Right lobe of liver (tissue), 6 donors: ENCODE measurements at regions not wholly inside any gene's neighbourhood (a gene's known extent, or its start where the extent isn't known, plus 50 kb on each side); places are given as distances from the start of the nearest gene placed in this dataset.
"Not testable (repeated sequence)": the region's sequence is repeated elsewhere in the genome, so short reads cannot be mapped to it uniquely, and the experiment has no call there.

Experiments
- ATAC-seq, 4 donors: fragments of 200-7000 bp; cut with Tn5 transposase; one replicate each; pipeline ENCODE4 v1.9.1; 2020; ENCODE audit warnings: mild to moderate bottlenecking in 4 of 4, moderate library complexity in 4 of 4
- DNase-seq, 3 donors: peaks; one replicate each; pipeline ENCODE4 v3.0.0-alpha.2; 2020
- H3K27ac ChIP-seq, 3 donors: fragments of 200-600 bp; one replicate each; pipeline ENCODE4 v1.8.0; 2022
- H3K27me3 ChIP-seq, 2 donors: fragments of 200-600 bp; one replicate each; pipeline ENCODE4 v1.8.0; 2022
- H3K36me3 ChIP-seq, 4 donors: fragments of 200-600 bp; sonication (generic) in 1 of 4; one replicate each; pipeline versions ENCODE4 v1.5.1 to v1.8.0; 2017 to 2022; ENCODE audit warnings: control low read depth in 1 of 4
- H3K4me1 ChIP-seq, 4 donors: fragments of 200-600 bp; sonication (generic) in 1 of 4; one replicate each; pipeline versions ENCODE4 v1.5.1 to v1.8.0; 2017 to 2022; ENCODE audit warnings: control low read depth in 1 of 4
- H3K4me3 ChIP-seq, 3 donors: fragments of 200-600 bp; one replicate each; pipeline ENCODE4 v1.8.0; 2022
- H3K9me3 ChIP-seq, 4 donors: fragments of 200-600 bp; sonication (generic) in 1 of 4; one replicate each; pipeline versions ENCODE4 v1.5.1 to v1.8.0; 2017 to 2022; ENCODE audit warnings: control low read depth in 1 of 4
- POLR2A ChIP-seq: fragments of 450-650 bp; IDR thresholded peaks from one replicate; pipeline ENCODE4 v1.6.1; 2017; ENCODE audit warnings: antibody characterized with exemption, mild to moderate bottlenecking
- WGBS: methylation state at CpG from one replicate; pipeline ENCODE4 v1.1.6; 2018; ENCODE audit warnings: low coverage, low lambda C conversion rate; ENCODE audit not compliant: insufficient coverage; ENCODE audit errors: missing lambda C conversion rate; 5-methylcytosine and 5-hydroxymethylcytosine counted together
- intact Hi-C, 2 donors: fragments of 100-400 bp; cut with DNase I; formaldehyde crosslinking; loops; one replicate each; pipeline versions ENCODE4 v1.11.2 to v1.14.1; 2022
- TF ChIP-seq, protein P1 (sequence below), 4 donors: fragments of 200-600 bp in 3 of 4; fragments of 450-650 bp in 1 of 4; IDR thresholded peaks; one replicate each; pipeline versions ENCODE4 v1.5.1 to v1.8.0; 2016 to 2022; ENCODE audit warnings: antibody characterized with exemption in 4 of 4, mild to moderate bottlenecking in 2 of 4
- donor health status: DM: no; HTN: yes; CAD: no.
- donor health status: DM: no; HTN: no; CAD: no.
- donor health status: DM: no; HTN: no; CAD: no.
- donor health status: DM: no; HTN: yes; CAD: no.
- donor health status: DM: no; HTN: yes; CAD: no.

- Histone ChIP-seq H3K27ac (no peak overlapping the region), H3K36me3 (no peaks in the 10 kb centered on the region), H3K27me3 (no peaks in the 10 kb centered on the region), H3K4me3 (no peak overlapping the region), H3K4me1 (no peaks in the 10 kb centered on the region), H3K9me3 (no peaks in the 10 kb centered on the region)
- intact Hi-C loops = no loop called here
- 95% methylated on average over 1 of the region's 1 CpG for WGBS
- TF ChIP-seq, protein P1, sequence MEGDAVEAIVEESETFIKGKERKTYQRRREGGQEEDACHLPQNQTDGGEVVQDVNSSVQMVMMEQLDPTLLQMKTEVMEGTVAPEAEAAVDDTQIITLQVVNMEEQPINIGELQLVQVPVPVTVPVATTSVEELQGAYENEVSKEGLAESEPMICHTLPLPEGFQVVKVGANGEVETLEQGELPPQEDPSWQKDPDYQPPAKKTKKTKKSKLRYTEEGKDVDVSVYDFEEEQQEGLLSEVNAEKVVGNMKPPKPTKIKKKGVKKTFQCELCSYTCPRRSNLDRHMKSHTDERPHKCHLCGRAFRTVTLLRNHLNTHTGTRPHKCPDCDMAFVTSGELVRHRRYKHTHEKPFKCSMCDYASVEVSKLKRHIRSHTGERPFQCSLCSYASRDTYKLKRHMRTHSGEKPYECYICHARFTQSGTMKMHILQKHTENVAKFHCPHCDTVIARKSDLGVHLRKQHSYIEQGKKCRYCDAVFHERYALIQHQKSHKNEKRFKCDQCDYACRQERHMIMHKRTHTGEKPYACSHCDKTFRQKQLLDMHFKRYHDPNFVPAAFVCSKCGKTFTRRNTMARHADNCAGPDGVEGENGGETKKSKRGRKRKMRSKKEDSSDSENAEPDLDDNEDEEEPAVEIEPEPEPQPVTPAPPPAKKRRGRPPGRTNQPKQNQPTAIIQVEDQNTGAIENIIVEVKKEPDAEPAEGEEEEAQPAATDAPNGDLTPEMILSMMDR (IDR thresholded peaks at IDR 0.05) = no peak
- TF ChIP-seq POLR2A = no peak
- DNase-seq (no peak), ATAC-seq (no peak)
These were observed 371.6 kb upstream of the LRP1B start for GRCh38 chr2:142502402-142502801.

DNA sequence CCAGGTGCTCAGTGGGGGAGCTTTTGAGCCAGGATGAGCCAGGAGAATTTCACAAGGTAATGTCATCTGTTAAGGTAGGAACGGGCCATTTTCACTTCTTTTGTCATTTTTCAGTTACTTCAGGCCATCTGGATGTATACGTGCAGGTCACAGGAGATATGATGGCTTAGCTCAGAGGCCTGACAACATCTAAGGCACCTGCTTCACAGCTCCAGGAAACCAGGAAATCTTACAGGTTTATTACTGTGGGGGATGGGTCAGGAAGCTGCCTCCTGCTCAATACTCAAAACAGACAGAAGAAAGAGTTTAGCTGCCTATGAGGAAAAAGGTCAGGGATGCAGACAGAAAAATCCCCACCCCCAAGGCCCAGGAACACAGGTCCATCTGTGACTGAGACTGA lies 364.3 kb upstream of the LRP1B start:
- DNase-seq (no peak), ATAC-seq (no peak)
- Histone ChIP-seq H3K4me1 (no peaks in the 10 kb centered on the region), H3K27me3 (no peaks in the 10 kb centered on the region), H3K4me3 (no peak overlapping the region), H3K36me3 (no peaks in the 10 kb centered on the region), H3K9me3 (no peaks in the 10 kb centered on the region), H3K27ac (no peak overlapping the region)
- TF ChIP-seq POLR2A = no peak
- TF ChIP-seq, protein P1 (IDR thresholded peaks at IDR 0.05) = no peak
- intact Hi-C loops = no loop called here
- 80% methylated on average over 2 of the region's 2 CpGs for WGBS

GRCh38 chr2:142489631-142490030 lies 358.8 kb upstream of the LRP1B start:
- DNase-seq, intact Hi-C loops, H3K4me3 ChIP-seq, H3K36me3 ChIP-seq, ATAC-seq, H3K27me3 ChIP-seq, H3K9me3 ChIP-seq, H3K4me1 ChIP-seq, H3K27ac ChIP-seq: not testable (repeated sequence)
- 63% methylated on average over 3 of the region's 3 CpGs for WGBS

- Histone ChIP-seq H3K4me3 (no peak overlapping the region), H3K27ac (no peak overlapping the region), H3K4me1 (peaks cover 0 to 15% (median 3%) of the 10 kb centered on the region in 4 donors), H3K9me3 (no peaks in the 10 kb centered on the region), H3K36me3 (no peaks in the 10 kb centered on the region), H3K27me3 (no peaks in the 10 kb centered on the region)
- no peak for ATAC-seq
- WGBS = 81% methylated on average over 2 of the region's 2 CpGs
- TF ChIP-seq, protein P1 (IDR thresholded peaks at IDR 0.05) = no peak
- no peak for TF ChIP-seq POLR2A
- intact Hi-C loops = no loop called here
- DNase-seq = no peak
These were observed 353.3 kb upstream of the LRP1B start for GRCh38 chr2:142484111-142484510.

DNA sequence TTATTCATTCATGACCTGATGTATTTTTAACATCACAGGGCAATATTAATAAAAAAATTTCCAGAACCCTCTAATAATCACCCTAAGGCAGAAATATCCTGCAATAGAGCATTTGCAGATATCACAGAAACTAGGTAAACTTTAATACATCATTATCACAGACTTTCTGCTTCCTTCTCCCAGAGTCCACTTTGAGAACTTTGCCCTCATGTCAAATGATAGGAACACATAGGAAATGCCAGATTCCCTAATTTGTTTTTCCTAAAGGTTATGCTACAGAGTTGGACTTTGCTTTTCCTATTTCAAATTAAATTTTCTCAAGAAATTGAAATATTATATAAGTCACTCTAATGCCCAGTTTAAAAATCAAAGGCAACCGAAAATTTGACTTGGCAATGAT lies 352.8 kb upstream of the LRP1B start:
- DNase-seq = no peak
- H3K4me1 ChIP-seq = peaks cover 0 to 15% (median 3%) of the 10 kb centered on the region in 4 donors
- no peak overlapping the region for H3K27ac ChIP-seq
- peak; percentile 66 to 89 (median 74) for ATAC-seq
- no peaks in the 10 kb centered on the region for H3K27me3 ChIP-seq
- intact Hi-C loops = no loop called here
- 29% methylated on average over 1 of the region's 1 CpG for WGBS
- H3K4me3 ChIP-seq = no peak overlapping the region
- no peaks in the 10 kb centered on the region for H3K9me3 ChIP-seq
- no peaks in the 10 kb centered on the region for H3K36me3 ChIP-seq
- TF ChIP-seq, protein P1 (IDR thresholded peaks at IDR 0.05) = no peak
- TF ChIP-seq POLR2A = no peak
